Germinal center (tissue), 1 donor: ENCODE measurements at regions not wholly inside any gene's neighbourhood (a gene's known extent, or its start where the extent isn't known, plus 50 kb on each side); places are given as distances from the start of the nearest gene placed in this dataset.
"Not testable (repeated sequence)": the region's sequence is repeated elsewhere in the genome, so short reads cannot be mapped to it uniquely, and the experiment has no call there.

Experiments used
- DNase-seq: peaks from one replicate; pipeline ENCODE4 v3.0.0; 2012; ENCODE audit warnings: mixed read lengths, low spot score

GRCh38 chr13:67440236-67440975 is 210.3 kb upstream of the PCDH9 start:
- DNase-seq: no peak

- no peak for DNase-seq
These were observed 209.2 kb upstream of the PCDH9 start for GRCh38 chr13:67439365-67439764.

GRCh38 chr13:67438465-67438864 is 208.3 kb upstream of the PCDH9 start:
- no peak for DNase-seq

- no peak for DNase-seq
These were observed 207.1 kb upstream of the PCDH9 start for GRCh38 chr13:67437244-67437643.

- no peak for DNase-seq
These were observed 191.3 kb upstream of the PCDH9 start for GRCh38 chr13:67421475-67421874.

- no peak for DNase-seq
These were observed 186.2 kb upstream of the PCDH9 start for GRCh38 chr13:67416047-67416925.

- no peak for DNase-seq
These were observed 180.5 kb upstream of the PCDH9 start for GRCh38 chr13:67410645-67411044.

GRCh38 chr13:67408798-67409197 is 178.7 kb upstream of the PCDH9 start:
- no peak for DNase-seq

- no peak for DNase-seq
These were observed 172.4 kb upstream of the PCDH9 start for GRCh38 chr13:67402546-67402945.

- DNase-seq: no peak
These were observed 165.4 kb upstream of the PCDH9 start for GRCh38 chr13:67395577-67395976.

- no peak for DNase-seq
These were observed 161.9 kb upstream of the PCDH9 start for GRCh38 chr13:67392014-67392413.

GRCh38 chr13:67390462-67391086 is 160.4 kb upstream of the PCDH9 start:
- DNase-seq: no peak

- no peak for DNase-seq
These were observed 159.0 kb upstream of the PCDH9 start for GRCh38 chr13:67389171-67389570.

GRCh38 chr13:67383109-67383757 is 153.1 kb upstream of the PCDH9 start:
- not testable (repeated sequence) for DNase-seq

- no peak for DNase-seq
These were observed 147.8 kb upstream of the PCDH9 start for GRCh38 chr13:67377919-67378318.

- DNase-seq: no peak
These were observed 144.3 kb upstream of the PCDH9 start for GRCh38 chr13:67374391-67374790.

GRCh38 chr13:67372868-67373464 is 142.8 kb upstream of the PCDH9 start:
- no peak for DNase-seq

- DNase-seq: no peak
These were observed 139.9 kb upstream of the PCDH9 start for GRCh38 chr13:67369895-67370660.

GRCh38 chr13:67367399-67367798 is 137.3 kb upstream of the PCDH9 start:
- DNase-seq: no peak

GRCh38 chr13:67366533-67366932 is 136.4 kb upstream of the PCDH9 start:
- no peak for DNase-seq

- no peak for DNase-seq
These were observed 125.8 kb upstream of the PCDH9 start for GRCh38 chr13:67355812-67356476.
